ENCODE measurements at regions not wholly inside any gene's neighbourhood (a gene's known extent, or its start where the extent isn't known, plus 50 kb on each side); places are given as distances from the start of the nearest gene placed in this dataset.

- H3K4me3 ChIP-seq (ENCODE audit: control insufficient read depth in 1 of 2, extremely low read depth in 1 of 2, low read length in 1 of 2), result no peak overlapping the region
- Mint-ChIP-seq H3K27me3 (no peaks in the 10 kb centered on the region), H3K9me3 (no peaks in the 10 kb centered on the region), H3K27ac (no peak overlapping the region), H3K4me3 (no peak overlapping the region), H3K36me3 (no peaks in the 10 kb centered on the region), H3K4me1 (peaks cover 2 to 4% (median 4%) of the 10 kb centered on the region in 3 donors)
- no peak for DNase-seq
- H3K9me3 ChIP-seq, result no peaks in the 10 kb centered on the region
- ChIA-PET CTCF (interaction anchor here in 1 of 2 donors (0.6 kb wide), 1 partner anchor 257 kb away, joined by 3 read pairs; no protein-coding TSS in a partner anchor), POLR2A (no interaction called here)
- no CpG with 5 or more reads among the region's 2 CpGs for WGBS (ENCODE audit: insufficient coverage)
- no peak overlapping the region for H3K27ac ChIP-seq (ENCODE audit: low read length)
- H3K4me1 ChIP-seq (ENCODE audit: control insufficient read depth in 1 of 2, extremely low read depth in 1 of 2, insufficient read depth in 2 of 2, low read length in 2 of 2), result peaks cover 0 to 3% of the 10 kb centered on the region in 2 experiments
- no peak for ATAC-seq (replicated peaks in 1 of 4)
- no peaks in the 10 kb centered on the region for H3K36me3 ChIP-seq (ENCODE audit: control insufficient read depth in 2 of 2, extremely low read depth in 1 of 2, insufficient read depth in 1 of 2, low read length in 1 of 2)
- no peaks in the 10 kb centered on the region for H3K27me3 ChIP-seq (replicated peaks in 1 of 2; ENCODE audit: control insufficient read depth in 2 of 2, extremely low read depth in 1 of 2, insufficient read depth in 2 of 2, low read length in 1 of 2)
Observed at GRCh38 chr10:8985651-8986050, 931.2 kb downstream of the GATA3 start.

GRCh38 chr10:8986975-8987374 lies 932.5 kb downstream of the GATA3 start:
- no peaks in the 10 kb centered on the region for H3K27me3 Mint-ChIP-seq
- POLR2A ChIA-PET, result no interaction called here

GRCh38 chr10:8987712-8988111 lies 933.2 kb downstream of the GATA3 start:
- ATAC-seq (replicated peaks in 1 of 4), result no peak
- no peak overlapping the region for H3K4me3 Mint-ChIP-seq
- no peak overlapping the region for H3K4me3 ChIP-seq (ENCODE audit: control insufficient read depth in 1 of 2, extremely low read depth in 1 of 2, low read length in 1 of 2)
- no peaks in the 10 kb centered on the region for H3K36me3 Mint-ChIP-seq
- no peak overlapping the region for H3K27ac ChIP-seq (ENCODE audit: low read length)
- H3K4me1 Mint-ChIP-seq, result peaks cover 5 to 13% (median 9%) of the 10 kb centered on the region in 3 donors
- WGBS (ENCODE audit: insufficient coverage), result no CpG with 5 or more reads among the region's 1 CpG
- ChIA-PET CTCF (no interaction called here), POLR2A (interaction anchor here in 1 of 2 donors (0.6 to 0.7 kb wide), 2 partner anchors 108 to 210 kb away, joined by 3 read pairs; no protein-coding TSS in a partner anchor)
- peaks cover 0 to 4% of the 10 kb centered on the region in 2 experiments for H3K4me1 ChIP-seq (ENCODE audit: control insufficient read depth in 1 of 2, extremely low read depth in 1 of 2, insufficient read depth in 2 of 2, low read length in 2 of 2)
- H3K27me3 ChIP-seq (replicated peaks in 1 of 2; ENCODE audit: control insufficient read depth in 2 of 2, extremely low read depth in 1 of 2, insufficient read depth in 2 of 2, low read length in 1 of 2), result no peaks in the 10 kb centered on the region
- DNase-seq, result no peak
- H3K36me3 ChIP-seq (ENCODE audit: control insufficient read depth in 2 of 2, extremely low read depth in 1 of 2, insufficient read depth in 1 of 2, low read length in 1 of 2), result no peaks in the 10 kb centered on the region
- no peaks in the 10 kb centered on the region for H3K9me3 ChIP-seq
- H3K27ac Mint-ChIP-seq, result no peak overlapping the region
- H3K27me3 Mint-ChIP-seq, result no peaks in the 10 kb centered on the region
- no peaks in the 10 kb centered on the region for H3K9me3 Mint-ChIP-seq

More at GRCh38 chr10:8986975-8987374, 932.5 kb downstream of the GATA3 start:
- Mint-ChIP-seq H3K27ac (no peak overlapping the region), H3K4me3 (no peak overlapping the region), H3K9me3 (no peaks in the 10 kb centered on the region), H3K36me3 (no peaks in the 10 kb centered on the region), H3K4me1 (peaks cover 4 to 7% (median 6%) of the 10 kb centered on the region in 3 donors)
- Histone ChIP-seq H3K27ac (ENCODE audit: low read length) (no peak overlapping the region), H3K27me3 (replicated peaks in 1 of 2; ENCODE audit: control insufficient read depth in 2 of 2, extremely low read depth in 1 of 2, insufficient read depth in 2 of 2, low read length in 1 of 2) (no peaks in the 10 kb centered on the region), H3K4me3 (ENCODE audit: control insufficient read depth in 1 of 2, extremely low read depth in 1 of 2, low read length in 1 of 2) (no peak overlapping the region), H3K36me3 (ENCODE audit: control insufficient read depth in 2 of 2, extremely low read depth in 1 of 2, insufficient read depth in 1 of 2, low read length in 1 of 2) (no peaks in the 10 kb centered on the region), H3K4me1 (ENCODE audit: control insufficient read depth in 1 of 2, extremely low read depth in 1 of 2, insufficient read depth in 2 of 2, low read length in 2 of 2) (peaks cover 0 to 3% of the 10 kb centered on the region in 2 experiments), H3K9me3 (no peaks in the 10 kb centered on the region)
- 71% methylated on average over 2 of the region's 6 CpGs for WGBS (ENCODE audit: insufficient coverage)
- ATAC-seq (replicated peaks in 1 of 4) (no peak), DNase-seq (no peak)
- CTCF ChIA-PET, result no interaction called here

- Histone ChIP-seq H3K36me3 (ENCODE audit: control insufficient read depth in 2 of 2, extremely low read depth in 1 of 2, insufficient read depth in 1 of 2, low read length in 1 of 2) (no peaks in the 10 kb centered on the region), H3K9me3 (no peaks in the 10 kb centered on the region), H3K4me1 (ENCODE audit: control insufficient read depth in 1 of 2, extremely low read depth in 1 of 2, insufficient read depth in 2 of 2, low read length in 2 of 2) (peaks cover 0 to 5% of the 10 kb centered on the region in 2 experiments), H3K4me3 (ENCODE audit: control insufficient read depth in 1 of 2, extremely low read depth in 1 of 2, low read length in 1 of 2) (no peak overlapping the region), H3K27ac (ENCODE audit: low read length) (no peak overlapping the region), H3K27me3 (replicated peaks in 1 of 2; ENCODE audit: control insufficient read depth in 2 of 2, extremely low read depth in 1 of 2, insufficient read depth in 2 of 2, low read length in 1 of 2) (peaks cover 0 to 2% of the 10 kb centered on the region in 2 experiments)
- ChIA-PET CTCF (interaction anchor here (0.6 to 1.0 kb wide), 2 partner anchors 21 to 1514 kb away, joined by 3 read pairs; no protein-coding TSS in a partner anchor), POLR2A (interaction anchor here (0.6 to 0.9 kb wide), 2 partner anchors 106 to 963 kb away, joined by 3 to 6 read pairs; no protein-coding TSS in a partner anchor)
- Mint-ChIP-seq H3K9me3 (no peaks in the 10 kb centered on the region), H3K27ac (no peak overlapping the region), H3K4me3 (no peak overlapping the region), H3K27me3 (no peaks in the 10 kb centered on the region), H3K36me3 (no peaks in the 10 kb centered on the region), H3K4me1 (peaks cover 13 to 18% (median 15%) of the 10 kb centered on the region in 3 donors)
- DNase-seq, result no peak
- no peak for ATAC-seq (replicated peaks in 1 of 4)
- WGBS (ENCODE audit: insufficient coverage), result no CpG with 5 or more reads among the region's 3 CpGs
Observed at GRCh38 chr10:8990280-8990987, 935.9 kb downstream of the GATA3 start.

GRCh38 chr10:8992009-8992408 lies 937.5 kb downstream of the GATA3 start:
- H3K4me1 ChIP-seq (ENCODE audit: control insufficient read depth in 1 of 2, extremely low read depth in 1 of 2, insufficient read depth in 2 of 2, low read length in 2 of 2), result peaks cover 0 to 5% of the 10 kb centered on the region in 2 experiments
- DNase-seq (no peak), ATAC-seq (replicated peaks in 1 of 4) (no peak)
- H3K9me3 ChIP-seq, result no peaks in the 10 kb centered on the region
- peaks cover 13 to 19% (median 18%) of the 10 kb centered on the region in 3 donors for H3K4me1 Mint-ChIP-seq
- POLR2A ChIA-PET, result no interaction called here
- no peak overlapping the region for H3K27ac ChIP-seq (ENCODE audit: low read length)
- no peaks in the 10 kb centered on the region for H3K36me3 Mint-ChIP-seq
- no peak overlapping the region for H3K27ac Mint-ChIP-seq
- WGBS (ENCODE audit: insufficient coverage), result 40% methylated on average over 1 of the region's 1 CpG
- no peak overlapping the region for H3K4me3 ChIP-seq (ENCODE audit: control insufficient read depth in 1 of 2, extremely low read depth in 1 of 2, low read length in 1 of 2)
- H3K36me3 ChIP-seq (ENCODE audit: control insufficient read depth in 2 of 2, extremely low read depth in 1 of 2, insufficient read depth in 1 of 2, low read length in 1 of 2), result no peaks in the 10 kb centered on the region
- H3K27me3 Mint-ChIP-seq, result no peaks in the 10 kb centered on the region
- H3K27me3 ChIP-seq (replicated peaks in 1 of 2; ENCODE audit: control insufficient read depth in 2 of 2, extremely low read depth in 1 of 2, insufficient read depth in 2 of 2, low read length in 1 of 2), result peaks cover 0 to 2% of the 10 kb centered on the region in 2 experiments
- H3K4me3 Mint-ChIP-seq, result no peak overlapping the region
- H3K9me3 Mint-ChIP-seq, result no peaks in the 10 kb centered on the region
- CTCF ChIA-PET, result interaction anchor here in 1 of 2 donors (0.6 kb wide), 2 partner anchors 319 to 1579 kb away, joined by 3 read pairs; no protein-coding TSS in a partner anchor

GRCh38 chr10:8993864-8994263 lies 939.4 kb downstream of the GATA3 start:
- Histone ChIP-seq H3K9me3 (no peaks in the 10 kb centered on the region), H3K27me3 (replicated peaks in 1 of 2; ENCODE audit: control insufficient read depth in 2 of 2, extremely low read depth in 1 of 2, insufficient read depth in 2 of 2, low read length in 1 of 2) (peaks cover 0 to 2% of the 10 kb centered on the region in 2 experiments), H3K36me3 (ENCODE audit: control insufficient read depth in 2 of 2, extremely low read depth in 1 of 2, insufficient read depth in 1 of 2, low read length in 1 of 2) (no peaks in the 10 kb centered on the region), H3K4me3 (ENCODE audit: control insufficient read depth in 1 of 2, extremely low read depth in 1 of 2, low read length in 1 of 2) (no peak overlapping the region), H3K4me1 (ENCODE audit: control insufficient read depth in 1 of 2, extremely low read depth in 1 of 2, insufficient read depth in 2 of 2, low read length in 2 of 2) (peaks cover 0 to 5% of the 10 kb centered on the region in 2 experiments), H3K27ac (ENCODE audit: low read length) (no peak overlapping the region)
- no peaks in the 10 kb centered on the region for H3K27me3 Mint-ChIP-seq
- H3K36me3 Mint-ChIP-seq, result no peaks in the 10 kb centered on the region
- peaks cover 13 to 24% (median 18%) of the 10 kb centered on the region in 3 donors for H3K4me1 Mint-ChIP-seq
- no peak overlapping the region for H3K4me3 Mint-ChIP-seq
- no peaks in the 10 kb centered on the region for H3K9me3 Mint-ChIP-seq
- ChIA-PET CTCF (no interaction called here), POLR2A (no interaction called here)
- ATAC-seq (replicated peaks in 1 of 4), result peak in 2 of 4 experiments; percentile 13 to 51
- no peak for DNase-seq
- H3K27ac Mint-ChIP-seq, result peak overlapping the region in 1 of 2 donors; percentile 19
- 76% methylated on average over 3 of the region's 8 CpGs for WGBS (ENCODE audit: insufficient coverage)
